ENCODE measurements at regions not wholly inside any gene's neighbourhood (a gene's known extent, or its start where the extent isn't known, plus 50 kb on each side); places are given as distances from the start of the nearest gene placed in this dataset.

GRCh38 chr4:35559559-35560365 lies 684.6 kb downstream of the ARAP2 start:
- Histone ChIP-seq H3K36me3 (no peaks in the 10 kb centered on the region), H3K4me1 (no peaks in the 10 kb centered on the region), H3K27me3 (no peaks in the 10 kb centered on the region), H3K4me3 (no peak overlapping the region), H3K27ac (no peak overlapping the region), H3K9me3 (peaks cover 0 to 20% (median 11%) of the 10 kb centered on the region in 4 donors)
- DNase-seq = no peak
- TF ChIP-seq EP300 (IDR thresholded peaks at IDR 0.05) (no peak), CTCF (IDR thresholded peaks at IDR 0.05) (no peak), POLR2AphosphoS5 (IDR thresholded peaks at IDR 0.05) (no peak), POLR2A (IDR thresholded peaks at IDR 0.05) (no peak)
- intact Hi-C loops (cut with DNase I; ENCODE audit: low total_unique reads) = no loop called here
- WGBS, 5 donors = 88 to 94% (median 92%) methylated on average over 18 to 19 of the region's 19 CpGs

GRCh38 chr4:35562861-35563260 lies 681.5 kb downstream of the ARAP2 start:
- no peaks in the 10 kb centered on the region for H3K36me3 ChIP-seq
- H3K4me1 ChIP-seq = no peaks in the 10 kb centered on the region

GRCh38 chr4:35565640-35566039 lies 678.7 kb downstream of the ARAP2 start:
- TF ChIP-seq CTCF (IDR thresholded peaks at IDR 0.05) (no peak), EP300 (IDR thresholded peaks at IDR 0.05) (no peak), POLR2AphosphoS5 (IDR thresholded peaks at IDR 0.05) (no peak)
- WGBS, 5 donors = 74 to 87% (median 78%) methylated on average over 3 of the region's 3 CpGs
- intact Hi-C loops (cut with DNase I; ENCODE audit: low total_unique reads) = no loop called here
- DNase-seq = no peak
- Histone ChIP-seq H3K4me3 (no peak overlapping the region), H3K4me1 (no peaks in the 10 kb centered on the region), H3K9me3 (peaks cover 0 to 5% (median 0%) of the 10 kb centered on the region in 4 donors), H3K27ac (no peak overlapping the region), H3K27me3 (no peaks in the 10 kb centered on the region), H3K36me3 (no peaks in the 10 kb centered on the region)

More at GRCh38 chr4:35562861-35563260, 681.5 kb downstream of the ARAP2 start:
- DNase-seq = peak in 1 of 2 donors; percentile 27
- Histone ChIP-seq H3K4me3 (no peak overlapping the region), H3K9me3 (peaks cover 0 to 20% (median 11%) of the 10 kb centered on the region in 4 donors), H3K27me3 (no peaks in the 10 kb centered on the region), H3K27ac (no peak overlapping the region)
- TF ChIP-seq POLR2A (IDR thresholded peaks at IDR 0.05) (no peak), CTCF (IDR thresholded peaks at IDR 0.05) (no peak), EP300 (IDR thresholded peaks at IDR 0.05) (no peak), POLR2AphosphoS5 (IDR thresholded peaks at IDR 0.05) (no peak)
- intact Hi-C loops (cut with DNase I; ENCODE audit: low total_unique reads) = no loop called here
- WGBS, 5 donors = 22 to 34% (median 28%) methylated on average over 2 of the region's 2 CpGs

GRCh38 chr4:35591035-35591434 lies 653.3 kb downstream of the ARAP2 start:
- TF ChIP-seq POLR2AphosphoS5 (IDR thresholded peaks at IDR 0.05) (no peak), CTCF (IDR thresholded peaks at IDR 0.05) (no peak)
- DNase-seq = no peak
- H3K27me3 ChIP-seq = no peaks in the 10 kb centered on the region

More at GRCh38 chr4:35591035-35591434, 653.3 kb downstream of the ARAP2 start:
- H3K4me3 ChIP-seq = no peak overlapping the region
- no peak overlapping the region for H3K27ac ChIP-seq
- intact Hi-C loops (cut with DNase I; ENCODE audit: low total_unique reads) = no loop called here
- no peaks in the 10 kb centered on the region for H3K36me3 ChIP-seq
- no peaks in the 10 kb centered on the region for H3K4me1 ChIP-seq
- H3K9me3 ChIP-seq = no peaks in the 10 kb centered on the region

Data from stomach (tissue), 8 donors.